ENCODE measurements at regions not wholly inside any gene's neighbourhood (a gene's known extent, or its start where the extent isn't known, plus 50 kb on each side); places are given as distances from the start of the nearest gene placed in this dataset.
A peak's percentile ranks its signal among the peaks of the same experiment; 100 is the strongest.

GRCh38 chr5:27308153-27308552, 269.8 kb upstream of the CDH9 start:
- TF ChIP-seq CTCF (IDR thresholded peaks at IDR 0.05): no peak
- H3K27ac Mint-ChIP-seq: peak overlapping the region; percentile 50; the same call in 1 of the 2 replicates
- H3K4me3 Mint-ChIP-seq: peak overlapping the region; percentile 75; the same call in 1 of the 2 replicates
- DNase-seq: peak; percentile 39
- no peaks in the 10 kb centered on the region for H3K36me3 Mint-ChIP-seq (ENCODE audit: low read depth)
- peaks cover 68% of the 10 kb centered on the region for H3K4me1 Mint-ChIP-seq (ENCODE audit: low read depth)
- no peaks in the 10 kb centered on the region; the same call in 1 of the 2 replicates for H3K27me3 Mint-ChIP-seq (ENCODE audit: insufficient read depth)
- H3K9me3 Mint-ChIP-seq: no peaks in the 10 kb centered on the region

- H3K4me1 Mint-ChIP-seq (ENCODE audit: low read depth): peaks cover 37% of the 10 kb centered on the region; the same call in 1 of the 2 replicates
- peak overlapping the region; percentile 34; the same call in 1 of the 2 replicates for H3K4me3 Mint-ChIP-seq
- no peak for DNase-seq
Observed at GRCh38 chr5:27290172-27290571, 251.8 kb upstream of the CDH9 start.

GRCh38 chr5:27276119-27276518, 237.7 kb upstream of the CDH9 start:
- no peak for TF ChIP-seq CTCF (IDR thresholded peaks at IDR 0.05)

More at GRCh38 chr5:27290172-27290571, 251.8 kb upstream of the CDH9 start:
- Mint-ChIP-seq H3K27ac (no peak overlapping the region), H3K27me3 (ENCODE audit: insufficient read depth) (no peaks in the 10 kb centered on the region; the same call in 1 of the 2 replicates), H3K36me3 (ENCODE audit: low read depth) (peaks cover 6% of the 10 kb centered on the region; the same call in 1 of the 2 replicates), H3K9me3 (0 out of 2 replicates have a peak, but pooled peaks cover 8% of the 10 kb centered on the region)
- no peak for TF ChIP-seq CTCF (IDR thresholded peaks at IDR 0.05)

GRCh38 chr5:27275345-27275744, 237.0 kb upstream of the CDH9 start:
- no peak for DNase-seq
- H3K27me3 Mint-ChIP-seq (ENCODE audit: insufficient read depth): no peaks in the 10 kb centered on the region
- H3K27ac Mint-ChIP-seq: no peak overlapping the region
- no peak overlapping the region for H3K4me3 Mint-ChIP-seq
- no peak for TF ChIP-seq CTCF (IDR thresholded peaks at IDR 0.05)
- H3K9me3 Mint-ChIP-seq: no peaks in the 10 kb centered on the region; the same call in 1 of the 2 replicates
- H3K36me3 Mint-ChIP-seq (ENCODE audit: low read depth): no peaks in the 10 kb centered on the region
- H3K4me1 Mint-ChIP-seq (ENCODE audit: low read depth): peaks cover 18% of the 10 kb centered on the region; the same call in 1 of the 2 replicates

More at GRCh38 chr5:27276119-27276518, 237.7 kb upstream of the CDH9 start:
- DNase-seq: no peak
- Mint-ChIP-seq H3K4me1 (ENCODE audit: low read depth) (peaks cover 18% of the 10 kb centered on the region; the same call in 1 of the 2 replicates), H3K9me3 (no peaks in the 10 kb centered on the region; the same call in 1 of the 2 replicates), H3K27me3 (ENCODE audit: insufficient read depth) (no peaks in the 10 kb centered on the region), H3K27ac (no peak overlapping the region), H3K4me3 (no peak overlapping the region), H3K36me3 (ENCODE audit: low read depth) (no peaks in the 10 kb centered on the region)

GRCh38 chr5:27269766-27270165, 231.4 kb upstream of the CDH9 start:
- Mint-ChIP-seq H3K4me1 (ENCODE audit: low read depth) (peaks cover 39% of the 10 kb centered on the region; the same call in 1 of the 2 replicates), H3K9me3 (peaks cover 6% of the 10 kb centered on the region), H3K36me3 (ENCODE audit: low read depth) (peaks cover 6% of the 10 kb centered on the region; the same call in 1 of the 2 replicates), H3K27me3 (ENCODE audit: insufficient read depth) (no peaks in the 10 kb centered on the region), H3K27ac (no peak overlapping the region), H3K4me3 (peak overlapping the region; percentile 28; the same call in 1 of the 2 replicates)
- TF ChIP-seq CTCF (IDR thresholded peaks at IDR 0.05): no peak
- no peak for DNase-seq
